Subcutaneous abdominal adipose tissue (tissue), 5 donors: ENCODE measurements at regions not wholly inside any gene's neighbourhood (a gene's known extent, or its start where the extent isn't known, plus 50 kb on each side); places are given as distances from the start of the nearest gene placed in this dataset.
"Not testable (repeated sequence)": the region's sequence is repeated elsewhere in the genome, so short reads cannot be mapped to it uniquely, and the experiment has no call there.

Source experiments
- H3K27ac ChIP-seq: one replicate; pipeline ENCODE4 v1.7.0; 2013; ENCODE audit warnings: low read depth, mild to moderate bottlenecking, inconsistent platforms, low read length, moderate library complexity
- H3K27me3 ChIP-seq, 5 donors: one replicate each; pipeline ENCODE4 v1.7.0; 2013; ENCODE audit warnings: low read length in 5 of 5, inconsistent platforms in 1 of 5; ENCODE audit not compliant: control insufficient read depth in 5 of 5, insufficient read depth in 4 of 5
- H3K36me3 ChIP-seq, 5 donors: one replicate each; pipeline ENCODE4 v1.7.0; 2013; ENCODE audit warnings: low read length in 5 of 5; ENCODE audit not compliant: control insufficient read depth in 5 of 5, insufficient read depth in 5 of 5
- H3K4me1 ChIP-seq, 5 donors: one replicate each; pipeline ENCODE4 v1.7.0; 2013; ENCODE audit warnings: low read length in 5 of 5, mild to moderate bottlenecking in 3 of 5, moderate library complexity in 1 of 5; ENCODE audit not compliant: control insufficient read depth in 5 of 5, insufficient read depth in 5 of 5
- H3K4me3 ChIP-seq, 5 donors: one replicate each; pipeline ENCODE4 v1.7.0; 2013; ENCODE audit warnings: low read length in 5 of 5, low read depth in 1 of 5
- H3K9ac ChIP-seq, 5 donors: one replicate each; pipeline ENCODE4 v1.7.0; 2013; ENCODE audit warnings: low read length in 5 of 5, mild to moderate bottlenecking in 4 of 5, moderate library complexity in 3 of 5
- H3K9me3 ChIP-seq, 5 donors: one replicate each; pipeline ENCODE4 v1.7.0; 2013; ENCODE audit warnings: low read length in 5 of 5; ENCODE audit not compliant: control insufficient read depth in 5 of 5
- donor health status: healthy.
- donor health status: healthy.
- donor health status: healthy.
- donor health status: healthy.
- donor health status: healthy.

GRCh38 chr5:12624776-12625560 lies 720.7 kb upstream of the CTNND2 start:
- H3K27ac ChIP-seq = no peak overlapping the region
- no peak overlapping the region for H3K9ac ChIP-seq
- no peak overlapping the region for H3K4me3 ChIP-seq
- no peaks in the 10 kb centered on the region for H3K4me1 ChIP-seq
- peaks cover 0 to 21% (median 8%) of the 10 kb centered on the region in 5 donors for H3K9me3 ChIP-seq
- no peaks in the 10 kb centered on the region for H3K27me3 ChIP-seq
- no peaks in the 10 kb centered on the region for H3K36me3 ChIP-seq

GRCh38 chr5:12623408-12623807 lies 719.2 kb upstream of the CTNND2 start:
- Histone ChIP-seq H3K36me3 (no peaks in the 10 kb centered on the region), H3K27me3 (no peaks in the 10 kb centered on the region), H3K9ac (no peak overlapping the region), H3K27ac (no peak overlapping the region), H3K9me3 (peaks cover 2 to 21% (median 8%) of the 10 kb centered on the region in 5 donors), H3K4me3 (no peak overlapping the region), H3K4me1 (no peaks in the 10 kb centered on the region)

DNA sequence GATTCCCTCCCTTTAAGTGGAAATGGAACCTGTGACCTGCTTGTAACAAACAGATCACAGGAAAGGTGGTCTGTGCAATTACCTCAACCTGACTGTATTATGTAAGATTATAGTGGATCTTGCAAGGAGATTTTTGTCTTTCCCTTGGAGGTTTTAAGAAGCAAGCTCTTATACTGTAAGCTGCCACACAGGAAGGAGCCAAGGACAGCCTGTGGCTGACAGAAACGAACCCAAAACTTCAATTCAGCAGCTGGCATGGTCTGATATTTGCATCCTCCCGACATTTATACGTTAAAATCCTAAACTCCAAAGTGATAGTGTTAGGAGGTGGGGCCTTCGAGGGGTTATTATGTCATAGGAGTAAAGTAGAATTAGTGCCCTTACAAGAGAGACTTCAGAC lies 711.8 kb upstream of the CTNND2 start:
- Histone ChIP-seq H3K9ac (no peak overlapping the region), H3K4me1 (no peaks in the 10 kb centered on the region), H3K9me3 (peaks cover 0 to 11% (median 8%) of the 10 kb centered on the region in 5 donors), H3K27ac (no peak overlapping the region), H3K36me3 (no peaks in the 10 kb centered on the region), H3K4me3 (no peak overlapping the region), H3K27me3 (no peaks in the 10 kb centered on the region)

- Histone ChIP-seq H3K9me3 (peaks cover 0 to 10% (median 5%) of the 10 kb centered on the region in 5 donors), H3K36me3 (no peaks in the 10 kb centered on the region), H3K27me3 (no peaks in the 10 kb centered on the region), H3K9ac (no peak overlapping the region), H3K4me3 (no peak overlapping the region), H3K27ac (no peak overlapping the region), H3K4me1 (no peaks in the 10 kb centered on the region)
Observed at GRCh38 chr5:12615141-12615820, 711.0 kb upstream of the CTNND2 start.

- Histone ChIP-seq H3K27ac (no peak overlapping the region), H3K27me3 (no peaks in the 10 kb centered on the region), H3K4me3 (no peak overlapping the region), H3K9me3 (peaks cover 0 to 10% (median 5%) of the 10 kb centered on the region in 5 donors), H3K9ac (no peak overlapping the region), H3K4me1 (no peaks in the 10 kb centered on the region), H3K36me3 (no peaks in the 10 kb centered on the region)
Observed at GRCh38 chr5:12614608-12615007, 710.4 kb upstream of the CTNND2 start.

DNA sequence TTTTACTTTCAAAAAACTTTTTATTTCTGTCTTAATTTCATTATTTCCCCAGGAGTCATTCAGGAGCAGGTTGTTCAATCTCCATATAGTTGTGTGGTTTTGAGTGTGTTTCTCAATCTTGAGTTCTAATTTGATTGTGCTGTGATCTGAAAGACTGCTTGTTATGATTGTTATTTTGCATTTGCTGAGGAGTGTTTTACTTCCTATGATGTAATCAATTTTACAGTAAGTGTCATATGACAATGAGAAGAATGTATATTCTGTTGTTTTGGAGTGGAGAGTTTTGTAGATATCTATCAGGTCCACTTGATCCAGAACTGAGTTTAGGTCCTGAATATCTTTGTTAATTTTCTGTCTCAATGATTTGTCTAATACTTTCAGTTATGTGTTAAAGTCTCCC lies 706.9 kb upstream of the CTNND2 start:
- Histone ChIP-seq H3K9ac (no peak overlapping the region), H3K9me3 (peaks cover 0 to 6% (median 4%) of the 10 kb centered on the region in 5 donors)

GRCh38 chr5:12607817-12608216 lies 703.6 kb upstream of the CTNND2 start:
- not testable (repeated sequence) for H3K9ac ChIP-seq, H3K36me3 ChIP-seq, H3K27me3 ChIP-seq, H3K4me3 ChIP-seq, H3K27ac ChIP-seq, H3K4me1 ChIP-seq, H3K9me3 ChIP-seq

More for the DNA sequence above, 706.9 kb upstream of the CTNND2 start:
- H3K4me3 ChIP-seq = no peak overlapping the region
- no peak overlapping the region for H3K27ac ChIP-seq
- no peaks in the 10 kb centered on the region for H3K36me3 ChIP-seq
- H3K4me1 ChIP-seq = no peaks in the 10 kb centered on the region
- H3K27me3 ChIP-seq = no peaks in the 10 kb centered on the region

- Histone ChIP-seq H3K27ac (no peak overlapping the region), H3K9me3 (peaks cover 0 to 2% (median 0%) of the 10 kb centered on the region in 5 donors), H3K9ac (no peak overlapping the region), H3K27me3 (no peaks in the 10 kb centered on the region), H3K4me3 (no peak overlapping the region), H3K36me3 (no peaks in the 10 kb centered on the region), H3K4me1 (no peaks in the 10 kb centered on the region)
Observed at GRCh38 chr5:12592228-12592627, 688.0 kb upstream of the CTNND2 start.

GRCh38 chr5:12586406-12586805 lies 682.2 kb upstream of the CTNND2 start:
- H3K9me3 ChIP-seq = peaks cover 0 to 5% (median 2%) of the 10 kb centered on the region in 5 donors
- no peaks in the 10 kb centered on the region for H3K4me1 ChIP-seq
- H3K9ac ChIP-seq = no peak overlapping the region
- H3K36me3 ChIP-seq = no peaks in the 10 kb centered on the region
- no peak overlapping the region for H3K4me3 ChIP-seq
- H3K27me3 ChIP-seq = no peaks in the 10 kb centered on the region
- H3K27ac ChIP-seq = no peak overlapping the region

GRCh38 chr5:12578803-12579202 lies 674.6 kb upstream of the CTNND2 start:
- H3K9me3 ChIP-seq, H3K4me1 ChIP-seq, H3K4me3 ChIP-seq, H3K27me3 ChIP-seq, H3K9ac ChIP-seq, H3K27ac ChIP-seq, H3K36me3 ChIP-seq: not testable (repeated sequence)
